Germinal center (tissue), 1 donor: ENCODE measurements at regions not wholly inside any gene's neighbourhood (a gene's known extent, or its start where the extent isn't known, plus 50 kb on each side); places are given as distances from the start of the nearest gene placed in this dataset.
"Not testable (repeated sequence)": the region's sequence is repeated elsewhere in the genome, so short reads cannot be mapped to it uniquely, and the experiment has no call there.

Experiments
- DNase-seq: peaks from one replicate; pipeline ENCODE4 v3.0.0; 2012; ENCODE audit warnings: mixed read lengths, low spot score

- DNase-seq = no peak
Observed at GRCh38 chr16:48004141-48004695, 151.6 kb downstream of the ABCC12 start.

- DNase-seq = no peak
Observed at GRCh38 chr16:48003206-48003907, 152.4 kb downstream of the ABCC12 start.

- DNase-seq = no peak
Observed at GRCh38 chr16:48001324-48001895, 154.4 kb downstream of the ABCC12 start.

- no peak for DNase-seq
Observed at GRCh38 chr16:48000622-48001021, 155.2 kb downstream of the ABCC12 start.

- DNase-seq = no peak
Observed at GRCh38 chr16:47999595-47999994, 156.2 kb downstream of the ABCC12 start.

DNA sequence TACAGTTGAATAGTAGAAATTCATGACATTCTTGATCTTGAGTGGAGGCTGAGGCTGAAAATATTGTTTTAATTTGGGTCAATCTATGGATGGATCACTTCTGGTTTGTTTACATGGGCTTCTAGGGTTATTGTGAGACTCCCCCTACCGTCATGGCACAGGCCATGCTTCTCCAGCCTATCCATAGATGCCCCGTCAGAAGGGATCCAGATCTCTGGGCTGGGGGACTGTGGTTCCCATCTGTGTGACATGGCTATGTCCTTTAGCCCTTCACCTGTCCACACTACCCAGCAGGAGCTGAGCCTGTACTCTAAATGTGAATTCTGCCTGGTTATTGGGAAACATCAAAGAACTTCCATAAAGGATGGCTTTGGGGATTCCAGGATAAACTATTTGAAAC lies 160.4 kb downstream of the ABCC12 start:
- DNase-seq = no peak

DNA sequence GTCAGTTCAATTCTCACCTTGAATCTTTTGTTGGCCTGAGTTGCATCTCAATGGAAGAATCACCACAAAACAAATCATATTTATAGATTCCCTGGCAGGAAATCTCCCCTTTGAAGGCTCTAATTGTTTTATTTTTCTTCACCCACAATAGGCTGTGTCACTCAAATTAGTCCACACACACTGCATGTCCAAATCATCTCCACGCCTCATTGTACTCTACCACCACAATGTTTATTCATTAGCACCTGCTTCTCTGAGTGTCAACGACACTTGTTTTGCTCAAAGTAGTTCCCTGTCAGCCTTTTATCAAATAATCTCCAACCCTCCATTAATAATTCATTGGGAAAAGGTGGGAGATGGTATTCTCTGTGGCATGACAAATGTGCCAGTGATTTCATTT lies 164.3 kb downstream of the ABCC12 start:
- no peak for DNase-seq

DNA sequence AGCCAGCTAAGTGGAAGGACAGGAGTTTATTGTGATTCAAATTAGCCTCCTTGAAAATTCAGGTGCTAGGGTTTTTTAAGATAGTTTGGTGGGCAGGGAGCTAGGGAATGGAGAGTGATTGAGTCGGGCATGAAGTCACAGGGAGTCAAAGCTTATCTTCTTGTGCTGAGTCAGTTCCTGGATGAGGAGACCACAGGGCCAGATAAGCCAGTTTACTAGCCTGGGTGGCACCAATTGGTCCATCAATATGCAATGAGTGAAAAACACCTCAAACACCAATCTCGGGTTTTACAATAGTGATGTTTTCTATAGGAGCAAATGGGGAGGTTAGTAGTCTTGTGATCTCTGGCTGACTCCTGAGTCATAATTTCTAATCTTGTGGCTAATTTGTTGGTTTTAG lies 165.1 kb downstream of the ABCC12 start:
- DNase-seq = no peak

- no peak for DNase-seq
Observed at GRCh38 chr16:47987136-47987535, 168.7 kb downstream of the ABCC12 start.

DNA sequence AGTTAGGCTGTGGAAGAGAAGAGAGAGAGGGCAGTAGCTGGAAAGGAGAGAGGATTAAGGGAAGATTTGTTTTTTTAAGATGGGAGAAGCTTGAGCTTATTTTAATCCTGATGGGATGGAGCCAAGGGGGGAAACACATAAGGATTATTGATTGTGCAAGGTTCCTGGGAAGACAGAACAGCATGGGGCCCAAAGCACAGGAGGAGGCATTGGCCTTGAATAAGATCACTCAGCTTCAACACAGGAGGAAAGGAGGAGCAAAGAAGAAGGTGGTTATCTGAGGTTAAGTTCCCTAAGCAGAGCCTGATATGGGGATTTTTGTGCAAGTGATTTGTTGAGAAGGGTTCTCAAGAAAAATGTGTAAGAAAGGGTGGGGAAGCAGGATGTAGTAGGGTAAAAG lies 169.8 kb downstream of the ABCC12 start:
- no peak for DNase-seq

DNA sequence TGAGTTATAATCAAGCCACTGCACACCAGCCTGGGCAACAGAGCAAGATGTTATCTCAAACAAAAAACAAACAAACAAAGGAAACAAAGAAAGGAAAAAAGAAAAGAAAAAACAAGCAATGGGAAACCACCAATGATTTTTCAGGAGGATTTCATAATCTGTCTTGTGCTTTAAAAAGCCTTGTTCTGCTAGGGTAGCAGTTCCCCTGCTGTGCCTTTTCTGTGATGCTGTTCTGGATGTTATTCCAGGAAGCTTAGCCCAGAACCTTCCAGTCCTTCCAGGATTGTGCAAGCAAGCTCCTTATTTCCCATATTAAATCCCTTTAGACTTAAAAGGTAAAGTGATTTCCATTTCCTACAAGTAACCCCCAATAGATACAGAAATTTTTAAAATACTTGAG lies 171.1 kb downstream of the ABCC12 start:
- DNase-seq = no peak

DNA sequence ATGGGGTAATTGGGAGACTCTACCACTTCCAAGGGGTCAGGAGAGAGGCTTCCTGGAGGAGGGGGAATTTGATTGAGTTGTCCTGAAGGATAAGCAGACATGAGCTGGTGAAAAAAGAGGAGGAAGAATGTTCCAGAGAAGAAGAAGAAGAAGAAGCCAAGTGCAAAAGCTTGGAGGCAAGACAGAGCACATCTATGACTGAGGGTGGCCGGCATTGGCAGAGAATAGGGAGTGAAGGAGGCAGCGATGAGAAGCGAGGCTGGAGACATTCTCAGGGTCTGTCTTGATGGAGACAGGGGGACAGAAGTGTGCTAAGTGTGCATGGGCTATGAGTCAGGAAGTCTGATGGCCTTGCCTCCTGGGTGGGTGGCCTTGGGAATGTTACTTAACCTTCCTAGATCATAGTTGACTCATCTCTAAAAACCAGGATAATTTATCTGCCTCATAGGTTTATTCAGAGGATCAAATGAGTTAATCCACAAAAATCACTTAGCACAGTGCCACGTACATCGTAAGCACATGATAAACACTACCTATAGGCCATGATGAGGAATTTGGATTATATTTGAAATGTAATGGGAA lies 171.7 kb downstream of the ABCC12 start:
- DNase-seq = no peak

DNA sequence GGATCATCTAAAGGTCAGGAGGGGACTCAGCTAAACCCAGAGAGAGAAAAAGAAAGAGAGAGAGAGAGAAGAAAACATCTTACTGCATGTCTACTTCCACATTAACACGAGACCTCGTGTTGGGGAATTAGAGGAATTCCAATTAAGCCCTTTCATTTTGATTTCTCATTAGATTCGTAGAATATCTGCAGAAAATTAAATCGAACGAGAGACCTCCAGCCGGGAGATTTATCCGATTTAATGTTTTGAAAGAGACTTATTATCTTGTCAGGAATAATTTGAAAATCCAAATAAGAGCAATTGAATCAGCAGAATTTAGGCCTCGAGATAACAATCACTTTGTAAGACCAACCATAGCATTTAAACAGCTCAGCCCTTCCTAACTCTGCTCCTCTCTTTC lies 175.6 kb downstream of the ABCC12 start:
- no peak for DNase-seq

DNA sequence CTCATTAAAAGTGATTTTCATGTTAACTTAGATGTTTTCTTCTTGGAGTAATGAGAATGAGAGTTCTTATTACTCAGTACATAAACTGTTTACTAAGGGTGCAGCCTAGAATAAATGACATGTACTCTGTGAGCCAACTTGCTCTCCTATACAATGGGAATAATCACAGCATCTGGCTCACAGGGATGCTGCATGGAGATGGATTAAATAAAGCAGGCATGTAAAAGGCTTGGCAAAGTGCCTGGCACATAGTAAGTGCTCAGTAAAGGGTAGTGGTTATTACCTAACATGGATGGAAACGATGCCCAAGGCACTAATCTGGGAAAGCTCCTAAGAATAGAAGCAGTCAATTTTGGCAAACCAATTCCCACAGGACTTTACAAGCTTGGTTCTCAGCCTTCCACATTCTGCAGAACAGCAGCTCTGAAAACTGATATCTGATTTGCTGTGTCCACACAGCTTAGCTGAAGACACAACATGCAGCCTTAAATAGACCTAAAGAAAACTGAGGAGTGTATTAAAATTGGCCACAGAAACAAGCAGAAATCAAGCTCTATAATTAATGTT lies 176.1 kb downstream of the ABCC12 start:
- no peak for DNase-seq

DNA sequence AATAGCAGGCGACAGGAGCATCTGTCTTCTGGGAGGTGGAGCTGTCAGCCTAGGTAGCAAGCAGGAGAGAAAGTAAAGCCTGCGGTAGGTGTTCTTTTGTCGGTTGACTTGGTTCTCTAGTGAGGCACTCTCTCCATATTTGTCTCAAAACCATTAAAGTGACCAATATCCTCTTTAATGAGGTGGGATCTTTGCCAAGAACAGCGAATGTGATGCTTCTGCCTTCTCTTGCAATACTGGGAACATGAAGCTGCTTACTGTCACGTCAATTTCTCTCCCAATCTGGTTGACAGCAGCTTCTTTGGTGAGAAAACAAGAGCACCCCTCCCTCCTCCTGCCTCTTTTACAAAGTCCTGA lies 176.7 kb downstream of the ABCC12 start:
- no peak for DNase-seq

- no peak for DNase-seq
Observed at GRCh38 chr16:47978491-47979163, 177.2 kb downstream of the ABCC12 start.

- DNase-seq = no peak
Observed at GRCh38 chr16:47977802-47978201, 178.0 kb downstream of the ABCC12 start.

DNA sequence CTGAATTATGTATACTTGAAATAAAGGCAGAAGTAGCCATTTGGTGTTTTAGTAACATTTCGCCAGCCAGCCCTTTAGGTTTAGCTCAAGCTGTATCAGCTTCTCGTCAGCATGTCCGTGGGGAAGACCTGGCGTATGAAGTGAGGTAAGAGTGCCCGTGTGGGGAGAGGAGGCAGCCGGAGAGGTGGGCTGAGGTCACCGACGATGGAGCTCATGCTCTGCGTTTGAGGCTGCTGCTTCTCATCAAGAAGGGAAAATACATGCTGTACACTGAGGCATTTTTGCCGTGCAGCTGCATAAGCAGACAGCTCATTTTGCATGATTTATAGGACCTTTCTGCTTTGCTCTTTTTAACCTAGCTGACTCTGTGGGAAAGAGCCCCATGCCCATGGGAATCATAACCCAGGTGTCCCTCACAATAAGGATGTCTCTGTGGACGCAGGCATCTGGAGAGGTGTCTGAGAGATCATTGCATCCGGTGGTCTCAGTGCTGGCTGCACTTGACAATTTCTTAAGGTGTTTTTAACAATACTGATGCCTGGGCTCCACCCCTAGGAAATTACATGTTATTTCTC lies 179.1 kb downstream of the ABCC12 start:
- no peak for DNase-seq

- not testable (repeated sequence) for DNase-seq
Observed at GRCh38 chr16:47974971-47975370, 180.8 kb downstream of the ABCC12 start.

GRCh38 chr16:47973552-47973951 lies 182.2 kb downstream of the ABCC12 start:
- no peak for DNase-seq

DNA sequence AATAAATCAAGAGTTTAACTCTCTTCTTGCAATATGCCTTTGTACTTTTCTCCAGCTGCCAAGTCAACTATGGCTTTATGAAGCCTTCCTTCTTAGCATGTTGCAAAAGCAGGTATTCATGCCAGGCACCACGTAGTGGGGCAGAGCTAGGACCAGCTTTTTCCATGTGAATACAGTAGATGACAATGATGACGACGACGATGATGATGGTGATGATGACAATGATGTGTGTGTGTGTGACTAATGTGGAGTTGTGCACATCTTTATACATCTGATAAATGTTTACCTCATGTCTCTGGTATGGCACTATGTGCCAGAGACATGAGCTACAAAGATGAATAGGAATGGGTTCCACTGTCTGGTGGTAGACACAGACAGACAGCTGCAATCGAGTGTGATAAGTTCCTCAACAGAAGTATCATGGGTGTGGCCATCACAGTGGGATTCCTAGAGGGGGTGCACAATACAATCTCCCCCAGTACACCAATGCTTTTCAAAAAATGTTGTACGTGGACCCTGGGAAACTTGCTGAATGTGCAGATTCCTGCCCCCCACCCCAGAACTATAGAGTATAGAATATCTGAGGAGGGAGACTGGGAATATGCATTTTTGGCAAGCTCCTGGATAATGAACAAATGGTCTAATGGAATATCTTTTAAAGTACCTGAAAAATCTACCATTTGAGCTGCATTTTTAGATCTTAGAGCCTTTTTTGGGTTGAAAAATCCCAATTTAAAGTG lies 183.4 kb downstream of the ABCC12 start:
- no peak for DNase-seq

GRCh38 chr16:47971225-47971624 lies 184.6 kb downstream of the ABCC12 start:
- DNase-seq = no peak
